Neutrophil (primary cell): ENCODE measurements at regions not wholly inside any gene's neighbourhood (a gene's known extent, or its start where the extent isn't known, plus 50 kb on each side); places are given as distances from the start of the nearest gene placed in this dataset.

Source experiments
- H3K27ac ChIP-seq: fragments of 200-600 bp; sonication (generic); 2 replicates; pipeline ENCODE4 v1.5.1; 2016; ENCODE audit warnings: mild to moderate bottlenecking, moderate library complexity
- H3K27me3 ChIP-seq: fragments of 200-600 bp; sonication (generic); 2 replicates; pipeline ENCODE4 v1.6.0; 2016; ENCODE audit warnings: mild to moderate bottlenecking
- H3K36me3 ChIP-seq: fragments of 200-600 bp; sonication (generic); 2 replicates; pipeline ENCODE4 v1.5.1; 2017
- H3K4me1 ChIP-seq, 2 experiments: fragments of 200-600 bp in 1 of 2; sonication (generic) in 1 of 2; 1 replicate in 1 of 2; 2 replicates in 1 of 2; pipeline versions ENCODE4 v1.5.1 to v1.6.1; 2013 to 2016; ENCODE audit warnings: low read depth in 1 of 2, low read length in 1 of 2, mild to moderate bottlenecking in 1 of 2, moderate library complexity in 1 of 2; ENCODE audit not compliant: control insufficient read depth in 1 of 2, insufficient read depth in 1 of 2
- H3K4me3 ChIP-seq, 2 experiments: fragments of 200-600 bp in 1 of 2; sonication (generic) in 1 of 2; 1 replicate in 1 of 2; 2 replicates in 1 of 2; pipeline ENCODE4 v1.5.1; 2013 to 2016; ENCODE audit warnings: low read depth in 1 of 2, low read length in 1 of 2, mild to moderate bottlenecking in 1 of 2, moderate library complexity in 1 of 2
- H3K9me3 ChIP-seq: fragments of 200-600 bp; sonication (generic); 2 replicates; pipeline ENCODE4 v1.5.1; 2016
- TF ChIP-seq, protein P1 (sequence below): fragments of 200-600 bp; sonication (generic); IDR thresholded peaks from 2 replicates; pipeline ENCODE4 v1.5.1; 2016; ENCODE audit warnings: antibody characterized with exemption

DNA sequence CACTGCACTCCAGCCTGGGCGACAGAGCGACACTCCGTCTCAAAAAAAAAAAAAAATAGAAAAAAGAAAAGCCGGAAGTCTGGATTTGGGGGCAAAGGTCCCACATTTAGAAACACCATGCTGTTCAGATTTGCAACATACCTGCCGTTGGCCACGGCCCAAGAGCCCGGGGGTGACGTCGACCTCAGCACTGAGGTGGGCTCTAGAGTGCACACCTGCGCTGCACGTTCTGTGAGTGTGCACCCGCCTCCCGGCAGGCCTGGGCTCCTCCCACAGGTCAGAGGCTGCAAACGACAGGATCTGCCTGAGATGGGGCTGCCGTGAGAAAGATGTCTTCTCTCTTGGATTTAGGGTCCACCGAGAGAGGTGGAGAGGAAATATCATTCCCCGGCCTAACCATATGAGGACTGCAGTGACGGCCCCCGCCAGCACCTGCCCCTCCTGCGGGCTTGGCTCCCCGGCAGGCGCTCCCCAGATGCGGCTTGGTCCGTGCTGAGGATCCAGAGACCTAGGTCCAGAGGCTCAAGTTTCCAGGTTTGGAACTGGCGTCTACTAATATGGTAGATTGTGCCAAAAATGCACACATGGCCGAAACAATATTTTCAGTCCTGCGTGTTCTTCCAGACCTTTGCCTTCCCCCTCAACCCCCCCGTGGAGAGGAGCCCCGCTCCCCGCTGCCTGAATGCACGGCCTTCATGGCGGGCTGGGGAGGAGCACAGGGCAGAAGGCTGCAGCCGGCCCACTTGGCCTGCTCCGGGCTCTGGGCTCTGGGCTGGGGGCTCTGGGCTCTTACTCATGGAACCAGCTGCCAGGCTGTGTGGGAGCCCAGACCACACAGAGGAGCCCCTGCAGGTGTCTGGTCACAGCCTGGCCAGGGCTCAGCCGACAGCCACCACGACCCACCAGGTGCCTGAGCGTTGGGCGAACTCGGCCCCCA lies 58.8 kb upstream of the FBRSL1 start:
- Histone ChIP-seq H3K27ac (no peak overlapping the region), H3K4me1 (peaks cover 7 to 8% of the 10 kb centered on the region in 2 experiments), H3K27me3 (peaks cover 46% of the 10 kb centered on the region), H3K36me3 (no peaks in the 10 kb centered on the region), H3K4me3 (no peak overlapping the region), H3K9me3 (no peaks in the 10 kb centered on the region)
- TF ChIP-seq, protein P1, sequence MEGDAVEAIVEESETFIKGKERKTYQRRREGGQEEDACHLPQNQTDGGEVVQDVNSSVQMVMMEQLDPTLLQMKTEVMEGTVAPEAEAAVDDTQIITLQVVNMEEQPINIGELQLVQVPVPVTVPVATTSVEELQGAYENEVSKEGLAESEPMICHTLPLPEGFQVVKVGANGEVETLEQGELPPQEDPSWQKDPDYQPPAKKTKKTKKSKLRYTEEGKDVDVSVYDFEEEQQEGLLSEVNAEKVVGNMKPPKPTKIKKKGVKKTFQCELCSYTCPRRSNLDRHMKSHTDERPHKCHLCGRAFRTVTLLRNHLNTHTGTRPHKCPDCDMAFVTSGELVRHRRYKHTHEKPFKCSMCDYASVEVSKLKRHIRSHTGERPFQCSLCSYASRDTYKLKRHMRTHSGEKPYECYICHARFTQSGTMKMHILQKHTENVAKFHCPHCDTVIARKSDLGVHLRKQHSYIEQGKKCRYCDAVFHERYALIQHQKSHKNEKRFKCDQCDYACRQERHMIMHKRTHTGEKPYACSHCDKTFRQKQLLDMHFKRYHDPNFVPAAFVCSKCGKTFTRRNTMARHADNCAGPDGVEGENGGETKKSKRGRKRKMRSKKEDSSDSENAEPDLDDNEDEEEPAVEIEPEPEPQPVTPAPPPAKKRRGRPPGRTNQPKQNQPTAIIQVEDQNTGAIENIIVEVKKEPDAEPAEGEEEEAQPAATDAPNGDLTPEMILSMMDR: no peak

DNA sequence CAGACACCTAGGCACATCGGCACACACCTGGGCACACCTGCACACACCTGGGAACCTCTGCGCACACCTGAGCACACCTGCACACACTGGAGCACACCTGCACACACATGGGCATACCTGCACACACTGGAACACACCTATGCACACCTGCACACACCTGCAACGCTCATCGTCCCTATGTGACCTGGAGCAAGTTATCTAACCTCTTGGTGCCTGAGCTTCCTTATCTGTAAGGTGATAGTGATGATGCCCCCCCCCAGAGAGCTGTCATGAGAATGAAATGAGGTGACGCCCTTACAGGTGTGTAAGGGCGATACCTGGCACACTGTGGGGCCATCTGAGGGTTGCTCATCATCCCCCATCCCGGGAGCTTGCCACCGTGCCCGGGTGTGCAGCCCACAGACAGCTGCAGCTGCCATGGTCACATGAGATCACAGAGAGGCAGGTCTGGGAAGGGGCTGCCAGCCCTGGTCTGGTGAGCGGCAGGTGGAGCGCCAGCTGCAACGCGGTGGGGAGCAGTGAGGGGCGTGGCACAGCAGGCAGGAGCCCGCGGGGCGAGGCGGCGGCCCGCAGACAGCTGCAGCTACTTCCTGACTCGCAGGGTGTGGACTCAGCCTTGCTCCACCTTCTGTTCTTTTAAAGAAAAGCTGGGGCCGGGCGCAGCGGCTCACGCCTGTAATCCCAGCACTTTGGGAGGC lies 59.9 kb upstream of the FBRSL1 start:
- Histone ChIP-seq H3K9me3 (no peaks in the 10 kb centered on the region), H3K4me1 (peaks cover 7 to 8% of the 10 kb centered on the region in 2 experiments), H3K36me3 (no peaks in the 10 kb centered on the region), H3K27ac (no peak overlapping the region), H3K4me3 (no peak overlapping the region), H3K27me3 (peaks cover 46% of the 10 kb centered on the region)
- TF ChIP-seq, protein P1: no peak

DNA sequence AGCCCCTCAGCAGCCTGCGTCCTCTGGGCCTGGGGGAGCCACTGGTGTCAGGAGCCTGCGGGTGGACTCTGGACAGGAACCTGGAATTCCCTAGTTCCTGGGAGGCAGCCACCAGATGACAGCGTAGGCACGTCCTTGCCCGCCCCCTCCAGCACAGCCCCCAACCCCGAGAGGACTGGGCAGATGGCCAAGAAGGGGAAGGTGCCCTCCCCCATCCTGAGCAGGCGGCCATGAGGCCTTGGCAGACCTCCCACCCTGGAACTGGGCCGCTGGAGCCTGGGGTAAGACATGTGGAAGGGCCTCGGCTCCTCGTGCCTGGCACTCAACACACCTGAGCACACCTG lies 60.4 kb upstream of the FBRSL1 start:
- Histone ChIP-seq H3K27ac (no peak overlapping the region), H3K4me3 (no peak overlapping the region), H3K27me3 (peaks cover 46% of the 10 kb centered on the region), H3K4me1 (peaks cover 7 to 8% of the 10 kb centered on the region in 2 experiments), H3K36me3 (no peaks in the 10 kb centered on the region), H3K9me3 (no peaks in the 10 kb centered on the region)
- TF ChIP-seq, protein P1: no peak

DNA sequence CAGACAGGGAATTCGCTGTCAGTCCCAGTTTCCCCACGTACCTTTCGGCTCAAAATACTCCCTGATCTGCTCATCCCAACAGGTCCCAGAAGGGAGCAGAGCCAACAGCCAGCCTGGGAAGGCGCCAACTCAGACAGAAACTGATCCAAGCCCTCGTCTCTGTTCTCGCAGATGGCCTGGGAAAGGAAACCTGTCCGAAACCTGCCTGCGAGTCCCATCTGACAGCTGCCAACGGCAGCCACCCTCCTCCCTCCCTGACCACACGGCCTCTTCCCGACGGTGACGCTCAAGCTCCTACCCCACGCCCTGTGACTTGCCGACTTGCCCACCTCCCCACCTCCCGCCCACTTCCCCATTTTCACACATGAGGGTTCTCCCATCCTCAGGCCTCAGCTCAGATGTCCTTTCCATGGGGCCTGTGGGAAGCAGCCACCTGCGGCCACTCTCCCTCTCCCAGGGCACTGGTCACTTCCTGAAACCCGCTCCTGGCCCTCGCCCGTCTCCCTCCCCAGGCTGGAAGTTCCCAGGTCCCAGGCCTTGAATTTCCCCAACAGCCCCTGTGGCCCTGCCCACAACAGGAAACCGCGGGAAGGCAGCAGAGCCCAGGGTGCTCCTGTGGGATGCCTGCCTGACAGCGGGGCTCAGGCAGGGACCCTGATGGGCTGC lies 60.9 kb upstream of the FBRSL1 start:
- Histone ChIP-seq H3K9me3 (no peaks in the 10 kb centered on the region), H3K4me1 (peaks cover 7 to 8% of the 10 kb centered on the region in 2 experiments), H3K27ac (no peak overlapping the region), H3K27me3 (peaks cover 46% of the 10 kb centered on the region), H3K36me3 (no peaks in the 10 kb centered on the region), H3K4me3 (no peak overlapping the region)
- TF ChIP-seq, protein P1: no peak

DNA sequence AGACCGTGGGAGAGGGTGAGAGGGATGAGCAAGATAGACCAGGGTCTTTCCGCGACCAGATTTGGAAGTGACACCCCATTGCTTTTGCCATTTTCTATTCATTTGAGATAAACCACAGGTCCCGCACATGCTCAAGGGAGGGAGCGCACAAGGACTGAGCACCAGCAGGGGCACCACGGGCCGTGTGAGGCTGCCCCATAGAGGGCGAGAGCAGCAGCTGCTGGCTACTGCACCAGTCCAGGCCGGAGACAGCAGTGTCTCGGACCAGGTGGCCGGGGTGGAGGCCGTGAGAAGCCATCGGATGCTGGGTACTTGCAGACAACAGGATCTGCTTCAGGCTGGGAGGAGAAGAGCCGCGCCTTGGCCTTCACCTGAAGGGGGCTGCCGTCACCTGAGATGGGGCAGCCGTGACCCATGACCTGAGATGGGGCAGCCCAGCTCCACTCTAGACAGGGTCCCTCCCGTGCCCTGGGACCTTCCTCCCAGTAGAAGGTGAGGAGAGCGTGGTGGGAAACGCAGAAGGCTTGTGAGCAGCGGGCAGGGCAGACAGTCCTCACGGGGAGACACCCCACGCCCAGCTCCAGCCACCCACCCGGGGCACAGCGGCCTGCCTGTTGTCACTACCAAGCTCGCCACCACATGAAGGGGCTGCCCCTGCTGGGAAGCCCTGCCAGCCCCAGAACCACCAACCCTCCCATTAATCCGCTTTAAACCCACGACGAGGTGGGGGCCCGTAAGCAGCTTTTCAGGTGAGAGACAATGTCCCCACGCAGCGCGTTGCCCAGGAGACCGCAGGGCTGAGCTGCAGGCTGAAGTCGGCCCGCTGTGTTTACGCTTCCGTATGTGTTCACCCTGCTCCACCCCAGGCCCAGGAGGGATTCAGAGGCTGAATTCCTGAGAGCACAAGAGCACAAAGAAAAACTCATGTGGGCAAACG lies 61.7 kb upstream of the FBRSL1 start:
- no peaks in the 10 kb centered on the region for H3K9me3 ChIP-seq
- TF ChIP-seq, protein P1: no peak
- H3K4me3 ChIP-seq: no peak overlapping the region
- H3K36me3 ChIP-seq: no peaks in the 10 kb centered on the region
- H3K27me3 ChIP-seq: peaks cover 46% of the 10 kb centered on the region
- H3K27ac ChIP-seq: no peak overlapping the region
- H3K4me1 ChIP-seq: peaks cover 7 to 8% of the 10 kb centered on the region in 2 experiments
